ENCODE measurements at regions not wholly inside any gene's neighbourhood (a gene's known extent, or its start where the extent isn't known, plus 50 kb on each side); places are given as distances from the start of the nearest gene placed in this dataset.

- TF ChIP-seq, protein P1, sequence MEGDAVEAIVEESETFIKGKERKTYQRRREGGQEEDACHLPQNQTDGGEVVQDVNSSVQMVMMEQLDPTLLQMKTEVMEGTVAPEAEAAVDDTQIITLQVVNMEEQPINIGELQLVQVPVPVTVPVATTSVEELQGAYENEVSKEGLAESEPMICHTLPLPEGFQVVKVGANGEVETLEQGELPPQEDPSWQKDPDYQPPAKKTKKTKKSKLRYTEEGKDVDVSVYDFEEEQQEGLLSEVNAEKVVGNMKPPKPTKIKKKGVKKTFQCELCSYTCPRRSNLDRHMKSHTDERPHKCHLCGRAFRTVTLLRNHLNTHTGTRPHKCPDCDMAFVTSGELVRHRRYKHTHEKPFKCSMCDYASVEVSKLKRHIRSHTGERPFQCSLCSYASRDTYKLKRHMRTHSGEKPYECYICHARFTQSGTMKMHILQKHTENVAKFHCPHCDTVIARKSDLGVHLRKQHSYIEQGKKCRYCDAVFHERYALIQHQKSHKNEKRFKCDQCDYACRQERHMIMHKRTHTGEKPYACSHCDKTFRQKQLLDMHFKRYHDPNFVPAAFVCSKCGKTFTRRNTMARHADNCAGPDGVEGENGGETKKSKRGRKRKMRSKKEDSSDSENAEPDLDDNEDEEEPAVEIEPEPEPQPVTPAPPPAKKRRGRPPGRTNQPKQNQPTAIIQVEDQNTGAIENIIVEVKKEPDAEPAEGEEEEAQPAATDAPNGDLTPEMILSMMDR (IDR thresholded peaks at IDR 0.05; ENCODE audit: insufficient read depth, low read length, poor library complexity, severe bottlenecking): no peak
- no peak for TF ChIP-seq EZH2phosphoT487 (conservative IDR thresholded peaks at IDR 0.05; ENCODE audit: low read length)
Measured at GRCh38 chr10:85138046-85138445, 809.7 kb downstream of the CCSER2 start.
